Suppressor macrophage treated with lipopolysaccharide for 1 hour (primary cell): ENCODE measurements at regions not wholly inside any gene's neighbourhood (a gene's known extent, or its start where the extent isn't known, plus 50 kb on each side); places are given as distances from the start of the nearest gene placed in this dataset.

Experiments
- DNase-seq, 3 donors: peaks; one replicate each; pipeline ENCODE4 v3.0.0-alpha.2; 2020 to 2022

GRCh38 chr16:87080571-87081167, 236.5 kb downstream of the C16orf95 start:
- no peak for DNase-seq

GRCh38 chr16:87085441-87085840, 231.8 kb downstream of the C16orf95 start:
- no peak for DNase-seq

- DNase-seq, result no peak
Observed at GRCh38 chr16:87086156-87086555, 231.0 kb downstream of the C16orf95 start.

- DNase-seq, result no peak
Observed at GRCh38 chr16:87086575-87086974, 230.6 kb downstream of the C16orf95 start.

GRCh38 chr16:87092958-87093357, 224.2 kb downstream of the C16orf95 start:
- no peak for DNase-seq

GRCh38 chr16:87093804-87094555, 223.2 kb downstream of the C16orf95 start:
- no peak for DNase-seq

- no peak for DNase-seq
Observed at GRCh38 chr16:87094556-87094865, 222.7 kb downstream of the C16orf95 start.

GRCh38 chr16:87095271-87095670, 221.9 kb downstream of the C16orf95 start:
- DNase-seq, result no peak

GRCh38 chr16:87096746-87097333, 220.4 kb downstream of the C16orf95 start:
- DNase-seq, result no peak

- no peak for DNase-seq
Observed at GRCh38 chr16:87098361-87098760, 218.8 kb downstream of the C16orf95 start.

- DNase-seq, result no peak
Observed at GRCh38 chr16:87098976-87099720, 218.0 kb downstream of the C16orf95 start.

- no peak for DNase-seq
Observed at GRCh38 chr16:87100306-87101058, 216.7 kb downstream of the C16orf95 start.

GRCh38 chr16:87101903-87102302, 215.3 kb downstream of the C16orf95 start:
- DNase-seq, result no peak

GRCh38 chr16:87107201-87107600, 210.0 kb downstream of the C16orf95 start:
- no peak for DNase-seq

GRCh38 chr16:87108278-87108677, 208.9 kb downstream of the C16orf95 start:
- DNase-seq, result no peak

- DNase-seq, result no peak
Observed at GRCh38 chr16:87108941-87109340, 208.3 kb downstream of the C16orf95 start.

GRCh38 chr16:87114832-87115231, 202.4 kb downstream of the C16orf95 start:
- no peak for DNase-seq

- DNase-seq, result no peak
Observed at GRCh38 chr16:87115646-87116045, 201.5 kb downstream of the C16orf95 start.

GRCh38 chr16:87117936-87118335, 199.3 kb downstream of the C16orf95 start:
- no peak for DNase-seq

GRCh38 chr16:87119168-87119567, 198.0 kb downstream of the C16orf95 start:
- DNase-seq, result peak in 1 of 3 donors; percentile 2

GRCh38 chr16:87119748-87120147, 197.4 kb downstream of the C16orf95 start:
- DNase-seq, result no peak

GRCh38 chr16:87121816-87122215, 195.4 kb downstream of the C16orf95 start:
- no peak for DNase-seq
